Liver (tissue), 8 donors: ENCODE measurements at regions not wholly inside any gene's neighbourhood (a gene's known extent, or its start where the extent isn't known, plus 50 kb on each side); places are given as distances from the start of the nearest gene placed in this dataset.
"Not testable (repeated sequence)": the region's sequence is repeated elsewhere in the genome, so short reads cannot be mapped to it uniquely, and the experiment has no call there.

ENCODE experiments used
- DNase-seq: peaks from one replicate; pipeline ENCODE4 v3.0.0-alpha.2; 2017; ENCODE audit warnings: low spot score
- H3K27ac ChIP-seq, 2 donors: one replicate each; pipeline ENCODE4 v1.7.0; 2013; ENCODE audit warnings: inconsistent platforms in 2 of 2, low read length in 2 of 2, control low read depth in 1 of 2, low read depth in 1 of 2, mild to moderate bottlenecking in 1 of 2
- H3K27me3 ChIP-seq, 4 donors: one replicate each; pipeline versions ENCODE4 v1.6.1 to v1.7.0; 2013; ENCODE audit warnings: low read length in 3 of 4, inconsistent platforms in 1 of 4, mild to moderate bottlenecking in 1 of 4, moderate library complexity in 1 of 4; ENCODE audit not compliant: control insufficient read depth in 4 of 4, insufficient read depth in 4 of 4
- H3K36me3 ChIP-seq, 4 donors: one replicate each; pipeline versions ENCODE4 v1.6.1 to v1.7.0; 2013; ENCODE audit warnings: low read length in 3 of 4, mild to moderate bottlenecking in 3 of 4, low read depth in 1 of 4, moderate library complexity in 1 of 4; ENCODE audit not compliant: control insufficient read depth in 4 of 4, insufficient read depth in 3 of 4
- H3K4me1 ChIP-seq, 4 donors: one replicate each; pipeline versions ENCODE4 v1.6.1 to v1.7.0; 2013; ENCODE audit warnings: low read length in 3 of 4, mild to moderate bottlenecking in 3 of 4, moderate library complexity in 1 of 4; ENCODE audit not compliant: control insufficient read depth in 4 of 4, insufficient read depth in 4 of 4
- H3K4me3 ChIP-seq, 3 donors: one replicate each; pipeline versions ENCODE4 v1.6.1 to v1.7.0; 2013; ENCODE audit warnings: low read length in 3 of 3, control low read depth in 1 of 3, low read depth in 1 of 3, mild to moderate bottlenecking in 1 of 3
- H3K9ac ChIP-seq, 2 donors: one replicate each; pipeline ENCODE4 v1.7.0; 2013; ENCODE audit warnings: low read length in 2 of 2, mild to moderate bottlenecking in 2 of 2, moderate library complexity in 2 of 2, control low read depth in 1 of 2, low read depth in 1 of 2
- H3K9me3 ChIP-seq, 4 donors: one replicate each; pipeline versions ENCODE4 v1.6.1 to v1.7.0; 2013; ENCODE audit warnings: low read length in 3 of 4; ENCODE audit not compliant: control insufficient read depth in 4 of 4
- ATF3 ChIP-seq: IDR thresholded peaks from 2 replicates; pipeline ENCODE4 v1.6.1; 2016; ENCODE audit warnings: antibody characterized with exemption
- CTCF ChIP-seq: fragments of 150-350 bp; IDR thresholded peaks from 2 replicates; pipeline ENCODE4 v1.5.1; 2017; ENCODE audit warnings: improper control_type of control experiment, low read depth, low read length; ENCODE audit not compliant: missing input control
- EGR1 ChIP-seq, 2 donors: IDR thresholded peaks; 2 replicates each; pipeline ENCODE4 v1.6.1; 2016 to 2018; ENCODE audit warnings: antibody characterized with exemption in 2 of 2, low read depth in 2 of 2
- FOXA1 ChIP-seq: IDR thresholded peaks from 2 replicates; pipeline ENCODE4 v1.6.1; 2016; ENCODE audit warnings: antibody characterized with exemption
- FOXA2 ChIP-seq: IDR thresholded peaks from 2 replicates; pipeline ENCODE4 v1.6.1; 2016; ENCODE audit warnings: antibody characterized with exemption
- GABPA ChIP-seq, 2 donors: IDR thresholded peaks in 1 of 2; conservative IDR thresholded peaks in 1 of 2; 2 replicates each; pipeline ENCODE4 v1.6.1; 2016; ENCODE audit warnings: antibody characterized with exemption in 2 of 2, mild to moderate bottlenecking in 1 of 2, moderate library complexity in 1 of 2
- HNF4A ChIP-seq, 2 donors: conservative IDR thresholded peaks; 2 replicates each; pipeline ENCODE4 v1.6.1; 2016; ENCODE audit warnings: antibody characterized with exemption in 2 of 2, mild to moderate bottlenecking in 2 of 2
- HNF4G ChIP-seq: IDR thresholded peaks from 2 replicates; pipeline ENCODE4 v1.6.1; 2016; ENCODE audit warnings: antibody characterized with exemption
- JUND ChIP-seq, 2 donors: IDR thresholded peaks; 2 replicates each; pipeline ENCODE4 v1.6.1; 2016; ENCODE audit warnings: antibody characterized with exemption in 2 of 2
- MAX ChIP-seq: IDR thresholded peaks from 2 replicates; pipeline ENCODE4 v1.6.1; 2016; ENCODE audit warnings: antibody characterized with exemption
- NR2F2 ChIP-seq: IDR thresholded peaks from 2 replicates; pipeline ENCODE4 v1.6.1; 2016; ENCODE audit warnings: antibody characterized with exemption
- RAD21 ChIP-seq, 2 donors: IDR thresholded peaks; 2 replicates each; pipeline ENCODE4 v1.6.1; 2016; ENCODE audit warnings: antibody characterized with exemption in 2 of 2, mild to moderate bottlenecking in 2 of 2
- REST ChIP-seq: IDR thresholded peaks from 2 replicates; pipeline ENCODE4 v1.6.1; 2016; ENCODE audit warnings: antibody characterized with exemption, mild to moderate bottlenecking
- RXRA ChIP-seq, 2 donors: IDR thresholded peaks; 2 replicates each; pipeline ENCODE4 v1.6.1; 2017 to 2018; ENCODE audit warnings: antibody characterized with exemption in 2 of 2, mild to moderate bottlenecking in 1 of 2
- SP1 ChIP-seq: IDR thresholded peaks from 2 replicates; pipeline ENCODE4 v1.6.1; 2018; ENCODE audit warnings: antibody characterized with exemption, mild to moderate bottlenecking
- TAF1 ChIP-seq: conservative IDR thresholded peaks from 2 replicates; pipeline ENCODE4 v1.6.1; 2016; ENCODE audit warnings: antibody characterized with exemption, mild to moderate bottlenecking
- YY1 ChIP-seq: IDR thresholded peaks from 2 replicates; pipeline ENCODE4 v1.6.1; 2016; ENCODE audit warnings: antibody characterized with exemption, mild to moderate bottlenecking
- ZBTB33 ChIP-seq: IDR thresholded peaks from 2 replicates; pipeline ENCODE4 v1.6.1; 2016; ENCODE audit warnings: antibody characterized with exemption
- WGBS: extraction: QIAGEN DNeasy Blood & Tissue Kit; methylation state at CpG from one replicate; pipeline ENCODE4 v1.1.7; 2013; 5-methylcytosine and 5-hydroxymethylcytosine counted together
- donor health status: healthy.
- donor health status: healthy.
- donor health status: healthy.
- donor health status: healthy.
- donor health status: healthy.

GRCh38 chr2:52264488-52264887 lies 1232.6 kb upstream of the NRXN1 start:
- no peak overlapping the region for H3K9ac ChIP-seq
- H3K4me3 ChIP-seq, result no peak overlapping the region
- DNase-seq, result no peak
- no peaks in the 10 kb centered on the region for H3K36me3 ChIP-seq
- H3K9me3 ChIP-seq, result no peaks in the 10 kb centered on the region
- TF ChIP-seq YY1, result no peak
- no peak overlapping the region for H3K27ac ChIP-seq
- H3K4me1 ChIP-seq, result no peaks in the 10 kb centered on the region
- 90% methylated on average over 3 of the region's 3 CpGs for WGBS
- no peaks in the 10 kb centered on the region for H3K27me3 ChIP-seq

- no peak overlapping the region for H3K4me3 ChIP-seq
- no peaks in the 10 kb centered on the region for H3K27me3 ChIP-seq
- WGBS, result 74% methylated on average over 1 of the region's 1 CpG
- H3K9me3 ChIP-seq, result no peaks in the 10 kb centered on the region
- no peaks in the 10 kb centered on the region for H3K4me1 ChIP-seq
- no peak for TF ChIP-seq FOXA2
- TF ChIP-seq GABPA (IDR thresholded peaks at IDR 0.05 in 1 of 2, conservative IDR thresholded peaks at IDR 0.05 in 1 of 2), result no peak
- no peak for TF ChIP-seq ZBTB33
- TF ChIP-seq NR2F2, result no peak
- no peak for TF ChIP-seq HNF4G
- TF ChIP-seq REST, result no peak
- TF ChIP-seq CTCF, result no peak
- TF ChIP-seq MAX, result no peak
- no peak for TF ChIP-seq RXRA (IDR thresholded peaks at IDR 0.05)
- TF ChIP-seq JUND (IDR thresholded peaks at IDR 0.05), result no peak
- TF ChIP-seq ATF3, result no peak
- no peak for TF ChIP-seq RAD21 (IDR thresholded peaks at IDR 0.05)
- no peak for TF ChIP-seq FOXA1
- TF ChIP-seq EGR1 (IDR thresholded peaks at IDR 0.05; ENCODE audit: low read depth in 2 of 2), result no peak
- no peak for TF ChIP-seq YY1
- TF ChIP-seq TAF1, result no peak
- no peak for TF ChIP-seq HNF4A (conservative IDR thresholded peaks at IDR 0.05)
- no peak for TF ChIP-seq SP1
- no peak for DNase-seq
- no peak overlapping the region for H3K27ac ChIP-seq
- no peak overlapping the region for H3K9ac ChIP-seq
- no peaks in the 10 kb centered on the region for H3K36me3 ChIP-seq
These were observed 1229.0 kb upstream of the NRXN1 start for GRCh38 chr2:52260904-52261303.

GRCh38 chr2:52258967-52259366 lies 1227.0 kb upstream of the NRXN1 start:
- H3K27ac ChIP-seq, DNase-seq, H3K27me3 ChIP-seq, H3K9ac ChIP-seq, H3K4me3 ChIP-seq, H3K4me1 ChIP-seq, H3K9me3 ChIP-seq, H3K36me3 ChIP-seq: not testable (repeated sequence)
- WGBS, result 94% methylated on average over 11 of the region's 11 CpGs
